K562 (cell line): ENCODE measurements at regions not wholly inside any gene's neighbourhood (a gene's known extent, or its start where the extent isn't known, plus 50 kb on each side); places are given as distances from the start of the nearest gene placed in this dataset.

Experiments
- ARNT ChIP-seq, 2 experiments: fragments of 450-650 bp; IDR thresholded peaks; 2 replicates each; pipeline ENCODE4 v1.6.1; 2016; ENCODE audit warnings: mild to moderate bottlenecking in 1 of 2
- ATF4 ChIP-seq: fragments of 450-650 bp; formaldehyde crosslinking; IDR thresholded peaks from 2 replicates; pipeline ENCODE4 v1.4.0; 2022; ENCODE audit warnings: mild to moderate bottlenecking, moderate library complexity
- HDAC1 ChIP-seq, 2 experiments: fragments of 450-650 bp; IDR thresholded peaks; 2 replicates each; pipeline ENCODE4 v1.6.1; 2016 to 2017; ENCODE audit warnings: inconsistent platforms in 1 of 2, mild to moderate bottlenecking in 1 of 2, moderate library complexity in 1 of 2
- KDM1A ChIP-seq, 2 experiments: fragments of 450-650 bp; IDR thresholded peaks; 2 replicates each; pipeline ENCODE4 v1.6.1; 2016; ENCODE audit warnings: mild to moderate bottlenecking in 2 of 2
- NFXL1 ChIP-seq: fragments of 450-650 bp; formaldehyde crosslinking; IDR thresholded peaks from 2 replicates; pipeline ENCODE4 v1.4.0; 2021; ENCODE audit warnings: mild to moderate bottlenecking
- POLR2AphosphoS5 ChIP-seq: IDR thresholded peaks from 2 replicates; pipeline ENCODE4 v1.6.1; 2011; ENCODE audit warnings: mild to moderate bottlenecking, low read depth, low read length, moderate library complexity; ENCODE audit not compliant: control insufficient read depth, insufficient read depth
- POLR3G ChIP-seq: IDR thresholded peaks from 2 replicates; pipeline ENCODE4 v1.6.1; 2011; ENCODE audit not compliant: insufficient read length, insufficient replicate concordance; ENCODE audit errors: extremely low read depth
- PTBP1 ChIP-seq: fragments of 200-400 bp; formaldehyde crosslinking; IDR thresholded peaks from 2 replicates; pipeline ENCODE4 v1.6.1; 2017; ENCODE audit warnings: low read depth, low read length
- RUNX1 ChIP-seq: sonication (generic); IDR thresholded peaks from 2 replicates; pipeline ENCODE4 v1.6.1; 2016; ENCODE audit warnings: antibody characterized with exemption, low read depth
- SRSF9 ChIP-seq: fragments of 200-400 bp; formaldehyde crosslinking; IDR thresholded peaks from 2 replicates; pipeline ENCODE4 v1.6.1; 2017; ENCODE audit warnings: low read depth, low read length, borderline replicate concordance
- TRIM25 ChIP-seq: fragments of 450-650 bp; IDR thresholded peaks from 2 replicates; pipeline ENCODE4 v1.7.0; 2016; ENCODE audit warnings: borderline replicate concordance
- ZNF121 ChIP-seq: sonication (generic); formaldehyde crosslinking; conservative IDR thresholded peaks from 2 replicates; pipeline ENCODE4 v1.8.0; 2022; ENCODE audit warnings: missing genetic modification reagents
- ZNF75A ChIP-seq: fragments of 450-650 bp; formaldehyde crosslinking; IDR thresholded peaks from 2 replicates; pipeline ENCODE4 v1.4.0; 2020; ENCODE audit warnings: mild to moderate bottlenecking
- ZSCAN32 ChIP-seq: fragments of 450-650 bp; formaldehyde crosslinking; IDR thresholded peaks from 2 replicates; pipeline ENCODE4 v1.4.0; 2020; ENCODE audit warnings: mild to moderate bottlenecking, moderate library complexity
- TF ChIP-seq, protein P1 (sequence below): IDR thresholded peaks from 3 replicates; pipeline ENCODE4 v1.6.1; 2011; ENCODE audit warnings: borderline replicate concordance, mild to moderate bottlenecking, moderate library complexity; ENCODE audit not compliant: insufficient read length; ENCODE audit errors: extremely low read depth
- TF ChIP-seq, protein P2 (sequence below): fragments of 250-450 bp; sonication (Bioruptor Pico); IDR thresholded peaks from 2 replicates; pipeline ENCODE4 v1.8.0; 2022; ENCODE audit warnings: inconsistent platforms, mild to moderate bottlenecking, moderate library complexity, borderline replicate concordance
- TF ChIP-seq, protein P3 (sequence below): fragments of 450-650 bp; IDR thresholded peaks from one replicate; pipeline ENCODE4 v1.6.1; 2018; ENCODE audit warnings: mild to moderate bottlenecking, moderate library complexity; ENCODE audit not compliant: partially characterized antibody

DNA sequence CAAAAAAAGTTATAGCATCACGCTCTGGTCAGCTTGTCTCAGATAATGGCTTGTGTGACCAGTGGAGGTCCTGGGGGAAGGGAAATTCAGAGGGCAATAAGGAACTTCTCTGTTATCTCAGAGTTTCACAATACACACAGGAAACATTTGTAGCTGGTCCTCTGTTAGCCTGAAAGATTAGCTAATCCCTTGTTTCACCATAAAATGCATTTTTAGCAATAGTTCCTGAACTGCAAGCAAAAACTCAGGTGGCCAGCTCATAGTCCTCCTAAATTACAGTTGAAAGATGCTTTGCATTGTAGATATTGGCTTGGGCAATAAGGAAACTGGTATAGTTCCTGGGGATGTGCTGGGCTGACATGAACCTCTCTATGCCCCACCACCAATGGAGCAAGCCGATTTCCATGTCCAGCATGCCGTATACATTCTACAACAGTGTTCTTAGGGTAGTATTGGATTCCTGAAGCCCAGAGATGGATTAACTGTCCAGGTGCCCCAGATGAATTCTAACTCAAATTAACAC lies 141.5 kb upstream of the TBL1XR1 start (continued):
- TF ChIP-seq ZSCAN32 (CRISPR knock-in tag) (no peak), ATF4 (no peak), HDAC1 (IDR thresholded peaks at IDR 0.05) (no peak; a peak in 1 of 4 replicates), NFXL1 (no peak), ZNF121 (CRISPR knock-in tag) (no peak), PTBP1 (no peak), SRSF9 (no peak), POLR2AphosphoS5 (peak; percentile 67), ARNT (IDR thresholded peaks at IDR 0.05) (peak in 1 of 2 experiments; percentile 21; a peak in 1 of 4 replicates), RUNX1 (no peak), POLR3G (no peak), ZNF75A (CRISPR knock-in tag) (no peak), TRIM25 (no peak), KDM1A (IDR thresholded peaks at IDR 0.05) (peak; percentile 34 to 73)
- TF ChIP-seq, protein P1, sequence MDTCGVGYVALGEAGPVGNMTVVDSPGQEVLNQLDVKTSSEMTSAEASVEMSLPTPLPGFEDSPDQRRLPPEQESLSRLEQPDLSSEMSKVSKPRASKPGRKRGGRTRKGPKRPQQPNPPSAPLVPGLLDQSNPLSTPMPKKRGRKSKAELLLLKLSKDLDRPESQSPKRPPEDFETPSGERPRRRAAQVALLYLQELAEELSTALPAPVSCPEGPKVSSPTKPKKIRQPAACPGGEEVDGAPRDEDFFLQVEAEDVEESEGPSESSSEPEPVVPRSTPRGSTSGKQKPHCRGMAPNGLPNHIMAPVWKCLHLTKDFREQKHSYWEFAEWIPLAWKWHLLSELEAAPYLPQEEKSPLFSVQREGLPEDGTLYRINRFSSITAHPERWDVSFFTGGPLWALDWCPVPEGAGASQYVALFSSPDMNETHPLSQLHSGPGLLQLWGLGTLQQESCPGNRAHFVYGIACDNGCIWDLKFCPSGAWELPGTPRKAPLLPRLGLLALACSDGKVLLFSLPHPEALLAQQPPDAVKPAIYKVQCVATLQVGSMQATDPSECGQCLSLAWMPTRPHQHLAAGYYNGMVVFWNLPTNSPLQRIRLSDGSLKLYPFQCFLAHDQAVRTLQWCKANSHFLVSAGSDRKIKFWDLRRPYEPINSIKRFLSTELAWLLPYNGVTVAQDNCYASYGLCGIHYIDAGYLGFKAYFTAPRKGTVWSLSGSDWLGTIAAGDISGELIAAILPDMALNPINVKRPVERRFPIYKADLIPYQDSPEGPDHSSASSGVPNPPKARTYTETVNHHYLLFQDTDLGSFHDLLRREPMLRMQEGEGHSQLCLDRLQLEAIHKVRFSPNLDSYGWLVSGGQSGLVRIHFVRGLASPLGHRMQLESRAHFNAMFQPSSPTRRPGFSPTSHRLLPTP, result no peak
- TF ChIP-seq, protein P2, sequence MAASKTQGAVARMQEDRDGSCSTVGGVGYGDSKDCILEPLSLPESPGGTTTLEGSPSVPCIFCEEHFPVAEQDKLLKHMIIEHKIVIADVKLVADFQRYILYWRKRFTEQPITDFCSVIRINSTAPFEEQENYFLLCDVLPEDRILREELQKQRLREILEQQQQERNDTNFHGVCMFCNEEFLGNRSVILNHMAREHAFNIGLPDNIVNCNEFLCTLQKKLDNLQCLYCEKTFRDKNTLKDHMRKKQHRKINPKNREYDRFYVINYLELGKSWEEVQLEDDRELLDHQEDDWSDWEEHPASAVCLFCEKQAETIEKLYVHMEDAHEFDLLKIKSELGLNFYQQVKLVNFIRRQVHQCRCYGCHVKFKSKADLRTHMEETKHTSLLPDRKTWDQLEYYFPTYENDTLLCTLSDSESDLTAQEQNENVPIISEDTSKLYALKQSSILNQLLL, result no peak
- TF ChIP-seq, protein P3, sequence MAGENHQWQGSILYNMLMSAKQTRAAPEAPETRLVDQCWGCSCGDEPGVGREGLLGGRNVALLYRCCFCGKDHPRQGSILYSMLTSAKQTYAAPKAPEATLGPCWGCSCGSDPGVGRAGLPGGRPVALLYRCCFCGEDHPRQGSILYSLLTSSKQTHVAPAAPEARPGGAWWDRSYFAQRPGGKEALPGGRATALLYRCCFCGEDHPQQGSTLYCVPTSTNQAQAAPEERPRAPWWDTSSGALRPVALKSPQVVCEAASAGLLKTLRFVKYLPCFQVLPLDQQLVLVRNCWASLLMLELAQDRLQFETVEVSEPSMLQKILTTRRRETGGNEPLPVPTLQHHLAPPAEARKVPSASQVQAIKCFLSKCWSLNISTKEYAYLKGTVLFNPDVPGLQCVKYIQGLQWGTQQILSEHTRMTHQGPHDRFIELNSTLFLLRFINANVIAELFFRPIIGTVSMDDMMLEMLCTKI, result no peak
